Neural cell (in vitro differentiated cells): ENCODE measurements at regions not wholly inside any gene's neighbourhood (a gene's known extent, or its start where the extent isn't known, plus 50 kb on each side); places are given as distances from the start of the nearest gene placed in this dataset.

Source experiments
- EZH2 ChIP-seq: fragments of 200-600, 300-800 bp; shearing (Covaris generic), sonication (generic); IDR thresholded peaks from 2 replicates; pipeline ENCODE4 v1.6.1; 2014; ENCODE audit warnings: antibody characterized with exemption, low read length, borderline replicate concordance, mild to moderate bottlenecking; ENCODE audit not compliant: insufficient read depth, poor library complexity, severe bottlenecking
- POLR2AphosphoS5 ChIP-seq: IDR thresholded peaks from 2 replicates; pipeline ENCODE4 v1.6.1; 2012
- TAF1 ChIP-seq: IDR thresholded peaks from 2 replicates; pipeline ENCODE4 v1.6.1; 2012; ENCODE audit warnings: low read depth
- TF ChIP-seq, protein P1 (sequence below): fragments of 450-650 bp; IDR thresholded peaks from 2 replicates; pipeline ENCODE4 v1.5.1; 2014; ENCODE audit warnings: antibody characterized with exemption, mild to moderate bottlenecking, moderate library complexity; ENCODE audit not compliant: poor library complexity, severe bottlenecking

DNA sequence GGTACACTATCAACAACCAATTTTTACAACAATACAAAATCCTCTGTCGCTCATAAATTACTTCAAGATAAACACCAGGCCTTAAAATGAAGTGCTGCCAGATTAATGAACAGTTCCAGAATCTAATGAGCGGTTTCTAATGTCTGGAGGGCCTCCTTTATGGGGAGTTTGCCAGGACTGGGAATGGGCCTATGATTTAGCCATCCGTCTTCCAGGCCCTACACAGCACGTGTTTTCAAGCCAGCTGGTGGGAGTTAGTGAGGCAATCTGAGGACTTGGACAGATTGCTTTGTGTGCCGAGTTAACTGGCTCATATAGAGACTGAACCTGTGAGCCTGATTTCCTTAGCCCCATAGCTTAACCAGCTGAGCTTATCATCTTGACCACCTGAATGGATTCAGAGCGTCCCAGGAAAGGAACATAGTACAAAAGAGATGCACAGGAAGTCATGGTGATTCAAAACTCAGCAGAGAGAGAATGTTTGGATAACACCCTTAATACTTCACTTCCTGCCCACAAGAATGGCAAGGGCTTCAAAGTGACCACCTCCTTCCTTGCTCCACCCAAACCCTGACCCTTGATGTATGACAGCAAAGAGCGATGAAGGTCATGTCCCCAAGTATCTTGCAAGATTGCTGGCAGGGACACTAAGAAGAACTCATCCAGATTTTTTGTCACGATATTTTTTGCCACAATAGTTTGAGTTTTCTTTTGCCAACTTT is 143.5 kb downstream of the SLC30A10 start:
- no peak for TF ChIP-seq EZH2
- TF ChIP-seq, protein P1, sequence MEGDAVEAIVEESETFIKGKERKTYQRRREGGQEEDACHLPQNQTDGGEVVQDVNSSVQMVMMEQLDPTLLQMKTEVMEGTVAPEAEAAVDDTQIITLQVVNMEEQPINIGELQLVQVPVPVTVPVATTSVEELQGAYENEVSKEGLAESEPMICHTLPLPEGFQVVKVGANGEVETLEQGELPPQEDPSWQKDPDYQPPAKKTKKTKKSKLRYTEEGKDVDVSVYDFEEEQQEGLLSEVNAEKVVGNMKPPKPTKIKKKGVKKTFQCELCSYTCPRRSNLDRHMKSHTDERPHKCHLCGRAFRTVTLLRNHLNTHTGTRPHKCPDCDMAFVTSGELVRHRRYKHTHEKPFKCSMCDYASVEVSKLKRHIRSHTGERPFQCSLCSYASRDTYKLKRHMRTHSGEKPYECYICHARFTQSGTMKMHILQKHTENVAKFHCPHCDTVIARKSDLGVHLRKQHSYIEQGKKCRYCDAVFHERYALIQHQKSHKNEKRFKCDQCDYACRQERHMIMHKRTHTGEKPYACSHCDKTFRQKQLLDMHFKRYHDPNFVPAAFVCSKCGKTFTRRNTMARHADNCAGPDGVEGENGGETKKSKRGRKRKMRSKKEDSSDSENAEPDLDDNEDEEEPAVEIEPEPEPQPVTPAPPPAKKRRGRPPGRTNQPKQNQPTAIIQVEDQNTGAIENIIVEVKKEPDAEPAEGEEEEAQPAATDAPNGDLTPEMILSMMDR = no peak
- TF ChIP-seq TAF1 = no peak
- no peak for TF ChIP-seq POLR2AphosphoS5
